Dendritic cell treated with granulocyte-macrophage colony-stimulating factor and Interleukin-4, amounts not matched to agents 40 ng/mL and 50 ng/mL, for 4 days (primary cell): ENCODE measurements at regions not wholly inside any gene's neighbourhood (a gene's known extent, or its start where the extent isn't known, plus 50 kb on each side); places are given as distances from the start of the nearest gene placed in this dataset.
"Not testable (repeated sequence)": the region's sequence is repeated elsewhere in the genome, so short reads cannot be mapped to it uniquely, and the experiment has no call there.

Source experiments
- H3K27ac Mint-ChIP-seq: one replicate; pipeline ENCODE4 v1.8.0; 2022; ENCODE audit warnings: mild to moderate bottlenecking, mixed read lengths
- H3K27me3 Mint-ChIP-seq: one replicate; pipeline ENCODE4 v1.8.0; 2022; ENCODE audit warnings: mild to moderate bottlenecking, mixed read lengths
- H3K36me3 Mint-ChIP-seq: one replicate; pipeline ENCODE4 v1.8.0; 2022; ENCODE audit warnings: low read depth, mixed read lengths
- H3K4me1 Mint-ChIP-seq: one replicate; pipeline ENCODE4 v1.8.0; 2022; ENCODE audit warnings: low read depth, mixed read lengths
- H3K4me3 Mint-ChIP-seq: one replicate; pipeline ENCODE4 v1.8.0; 2022; ENCODE audit warnings: mild to moderate bottlenecking, moderate library complexity, mixed read lengths
- H3K9me3 Mint-ChIP-seq: one replicate; pipeline ENCODE4 v1.8.0; 2022; ENCODE audit warnings: mixed read lengths
- intact Hi-C: fragments of 100-400 bp; cut with micrococcal nuclease; formaldehyde crosslinking; loops from one replicate; pipeline ENCODE4 v1.15.0; 2022

GRCh38 chr1:61566177-61566576 is 158.8 kb downstream of the TM2D1 start:
- no peaks in the 10 kb centered on the region for H3K27me3 Mint-ChIP-seq
- H3K27ac Mint-ChIP-seq, result no peak overlapping the region
- intact Hi-C loops, result no loop called here
- peaks cover 7% of the 10 kb centered on the region for H3K4me1 Mint-ChIP-seq
- peaks cover 6% of the 10 kb centered on the region for H3K36me3 Mint-ChIP-seq
- no peaks in the 10 kb centered on the region for H3K9me3 Mint-ChIP-seq
- H3K4me3 Mint-ChIP-seq, result no peak overlapping the region

- no peaks in the 10 kb centered on the region for H3K27me3 Mint-ChIP-seq
- peaks cover 6% of the 10 kb centered on the region for H3K36me3 Mint-ChIP-seq
- no peak overlapping the region for H3K4me3 Mint-ChIP-seq
- no peaks in the 10 kb centered on the region for H3K9me3 Mint-ChIP-seq
- intact Hi-C loops, result no loop called here
- H3K4me1 Mint-ChIP-seq, result no peaks in the 10 kb centered on the region
- no peak overlapping the region for H3K27ac Mint-ChIP-seq
Observed at GRCh38 chr1:61563611-61564010, 161.3 kb downstream of the TM2D1 start.

GRCh38 chr1:61561666-61562065 is 163.3 kb downstream of the TM2D1 start:
- Mint-ChIP-seq H3K9me3 (peaks cover under 1% of the 10 kb centered on the region), H3K27me3 (no peaks in the 10 kb centered on the region), H3K36me3 (peaks cover 6% of the 10 kb centered on the region), H3K4me1 (no peaks in the 10 kb centered on the region), H3K27ac (no peak overlapping the region), H3K4me3 (no peak overlapping the region)
- intact Hi-C loops, result no loop called here

- H3K4me1 Mint-ChIP-seq, result no peaks in the 10 kb centered on the region
- H3K9me3 Mint-ChIP-seq, result peaks cover 13% of the 10 kb centered on the region
- no peaks in the 10 kb centered on the region for H3K36me3 Mint-ChIP-seq
- no peak overlapping the region for H3K4me3 Mint-ChIP-seq
- H3K27ac Mint-ChIP-seq, result no peak overlapping the region
- intact Hi-C loops, result no loop called here
- no peaks in the 10 kb centered on the region for H3K27me3 Mint-ChIP-seq
Observed at GRCh38 chr1:61560385-61560784, 164.6 kb downstream of the TM2D1 start.

GRCh38 chr1:61556631-61557030 is 168.3 kb downstream of the TM2D1 start:
- Mint-ChIP-seq H3K4me3 (no peak overlapping the region), H3K9me3 (peaks cover 16% of the 10 kb centered on the region), H3K36me3 (no peaks in the 10 kb centered on the region), H3K27ac (no peak overlapping the region), H3K4me1 (no peaks in the 10 kb centered on the region), H3K27me3 (no peaks in the 10 kb centered on the region)
- intact Hi-C loops, result no loop called here

- H3K4me1 Mint-ChIP-seq, result no peaks in the 10 kb centered on the region
- no peaks in the 10 kb centered on the region for H3K27me3 Mint-ChIP-seq
- peaks cover 16% of the 10 kb centered on the region for H3K9me3 Mint-ChIP-seq
- intact Hi-C loops, result no loop called here
- H3K4me3 Mint-ChIP-seq, result no peak overlapping the region
- H3K36me3 Mint-ChIP-seq, result no peaks in the 10 kb centered on the region
- no peak overlapping the region for H3K27ac Mint-ChIP-seq
Observed at GRCh38 chr1:61552630-61553305, 172.2 kb downstream of the TM2D1 start.

- H3K27ac Mint-ChIP-seq, intact Hi-C loops, H3K4me3 Mint-ChIP-seq, H3K27me3 Mint-ChIP-seq, H3K36me3 Mint-ChIP-seq: not testable (repeated sequence)
- peaks cover 10% of the 10 kb centered on the region for H3K4me1 Mint-ChIP-seq
- peaks cover 12% of the 10 kb centered on the region for H3K9me3 Mint-ChIP-seq
Observed at GRCh38 chr1:61547302-61547701, 177.6 kb downstream of the TM2D1 start.

- peaks cover 10% of the 10 kb centered on the region for H3K4me1 Mint-ChIP-seq
- H3K36me3 Mint-ChIP-seq, H3K27ac Mint-ChIP-seq, H3K27me3 Mint-ChIP-seq, intact Hi-C loops, H3K4me3 Mint-ChIP-seq: not testable (repeated sequence)
- peaks cover 13% of the 10 kb centered on the region for H3K9me3 Mint-ChIP-seq
Observed at GRCh38 chr1:61544870-61545269, 180.1 kb downstream of the TM2D1 start.

GRCh38 chr1:61543498-61543897 is 181.4 kb downstream of the TM2D1 start:
- H3K4me3 Mint-ChIP-seq, H3K27ac Mint-ChIP-seq, intact Hi-C loops, H3K36me3 Mint-ChIP-seq, H3K27me3 Mint-ChIP-seq: not testable (repeated sequence)
- H3K9me3 Mint-ChIP-seq, result peaks cover 13% of the 10 kb centered on the region
- H3K4me1 Mint-ChIP-seq, result peaks cover 10% of the 10 kb centered on the region

- intact Hi-C loops, result no loop called here
- no peak overlapping the region for H3K27ac Mint-ChIP-seq
- H3K4me3 Mint-ChIP-seq, result no peak overlapping the region
- H3K36me3 Mint-ChIP-seq, result no peaks in the 10 kb centered on the region
- no peaks in the 10 kb centered on the region for H3K27me3 Mint-ChIP-seq
- H3K9me3 Mint-ChIP-seq, result peaks cover 13% of the 10 kb centered on the region
- peaks cover 4% of the 10 kb centered on the region for H3K4me1 Mint-ChIP-seq
Observed at GRCh38 chr1:61539720-61540462, 185.1 kb downstream of the TM2D1 start.

- Mint-ChIP-seq H3K9me3 (peaks cover 10% of the 10 kb centered on the region), H3K27me3 (no peaks in the 10 kb centered on the region), H3K4me1 (peaks cover 5% of the 10 kb centered on the region), H3K27ac (no peak overlapping the region), H3K4me3 (no peak overlapping the region), H3K36me3 (no peaks in the 10 kb centered on the region)
- intact Hi-C loops, result no loop called here
Observed at GRCh38 chr1:61538228-61538627, 186.7 kb downstream of the TM2D1 start.

GRCh38 chr1:61536174-61537108 is 188.5 kb downstream of the TM2D1 start:
- intact Hi-C loops, result no loop called here
- H3K27me3 Mint-ChIP-seq, result no peaks in the 10 kb centered on the region
- no peak overlapping the region for H3K4me3 Mint-ChIP-seq
- H3K4me1 Mint-ChIP-seq, result peaks cover 6% of the 10 kb centered on the region
- no peak overlapping the region for H3K27ac Mint-ChIP-seq
- H3K9me3 Mint-ChIP-seq, result no peaks in the 10 kb centered on the region
- no peaks in the 10 kb centered on the region for H3K36me3 Mint-ChIP-seq

GRCh38 chr1:61534847-61535246 is 190.1 kb downstream of the TM2D1 start:
- H3K27ac Mint-ChIP-seq, result no peak overlapping the region
- intact Hi-C loops, result no loop called here
- peaks cover 18% of the 10 kb centered on the region for H3K4me1 Mint-ChIP-seq
- H3K36me3 Mint-ChIP-seq, result no peaks in the 10 kb centered on the region
- H3K4me3 Mint-ChIP-seq, result no peak overlapping the region
- no peaks in the 10 kb centered on the region for H3K9me3 Mint-ChIP-seq
- H3K27me3 Mint-ChIP-seq, result no peaks in the 10 kb centered on the region

- intact Hi-C loops, result no loop called here
- Mint-ChIP-seq H3K4me3 (no peak overlapping the region), H3K36me3 (no peaks in the 10 kb centered on the region), H3K27me3 (no peaks in the 10 kb centered on the region), H3K9me3 (no peaks in the 10 kb centered on the region), H3K4me1 (peaks cover 18% of the 10 kb centered on the region), H3K27ac (no peak overlapping the region)
Observed at GRCh38 chr1:61533546-61533945, 191.4 kb downstream of the TM2D1 start.
